Activated CD8-positive, alpha-beta memory T cell treated with anti-CD3 and anti-CD28 coated beads, Interleukin-2, amount 50 U/mL, for 24 hours (primary cell): ENCODE measurements at regions not wholly inside any gene's neighbourhood (a gene's known extent, or its start where the extent isn't known, plus 50 kb on each side); places are given as distances from the start of the nearest gene placed in this dataset.
"Not testable (repeated sequence)": the region's sequence is repeated elsewhere in the genome, so short reads cannot be mapped to it uniquely, and the experiment has no call there.

ENCODE experiments used
- DNase-seq: peaks from one replicate; pipeline ENCODE4 v3.0.0-alpha.2; 2020; ENCODE audit errors: extremely low read depth

DNA sequence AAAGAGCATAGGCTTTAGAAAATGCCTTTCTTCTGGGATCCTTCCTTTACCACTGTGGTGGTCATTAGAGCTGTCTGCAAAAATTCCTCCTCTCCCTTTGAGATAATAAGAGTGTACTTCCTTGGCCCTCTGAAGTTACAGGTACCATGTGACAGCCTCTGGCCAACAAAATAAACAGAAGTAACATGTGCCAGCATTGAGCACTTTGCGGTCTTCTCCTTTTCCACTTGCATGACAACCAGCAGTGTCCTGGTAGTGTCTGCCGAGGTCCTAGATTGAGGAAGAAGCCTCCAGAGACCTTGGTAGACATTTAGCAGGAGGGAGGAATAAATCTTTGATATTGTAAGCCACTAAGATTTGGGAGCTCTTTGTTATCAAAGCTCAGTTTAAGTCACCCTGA lies 87.5 kb upstream of the ARID1B start:
- no peak for DNase-seq

DNA sequence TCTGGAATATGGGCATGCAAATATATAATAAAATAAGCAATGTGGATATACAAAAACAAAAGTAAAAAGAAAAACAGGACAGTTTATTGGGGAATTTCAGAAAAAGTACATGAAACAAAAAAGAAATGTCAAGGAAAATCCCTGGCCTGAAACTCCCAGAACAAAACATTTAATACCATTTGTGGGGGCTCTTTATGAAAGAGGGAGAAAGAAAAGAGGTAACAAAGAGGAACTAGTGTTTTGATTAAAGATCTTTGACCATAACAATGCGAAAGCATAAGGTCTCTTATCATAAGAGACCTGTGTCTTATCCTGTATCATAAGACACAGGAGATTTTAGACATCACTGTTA lies 88.6 kb upstream of the ARID1B start:
- DNase-seq: no peak

DNA sequence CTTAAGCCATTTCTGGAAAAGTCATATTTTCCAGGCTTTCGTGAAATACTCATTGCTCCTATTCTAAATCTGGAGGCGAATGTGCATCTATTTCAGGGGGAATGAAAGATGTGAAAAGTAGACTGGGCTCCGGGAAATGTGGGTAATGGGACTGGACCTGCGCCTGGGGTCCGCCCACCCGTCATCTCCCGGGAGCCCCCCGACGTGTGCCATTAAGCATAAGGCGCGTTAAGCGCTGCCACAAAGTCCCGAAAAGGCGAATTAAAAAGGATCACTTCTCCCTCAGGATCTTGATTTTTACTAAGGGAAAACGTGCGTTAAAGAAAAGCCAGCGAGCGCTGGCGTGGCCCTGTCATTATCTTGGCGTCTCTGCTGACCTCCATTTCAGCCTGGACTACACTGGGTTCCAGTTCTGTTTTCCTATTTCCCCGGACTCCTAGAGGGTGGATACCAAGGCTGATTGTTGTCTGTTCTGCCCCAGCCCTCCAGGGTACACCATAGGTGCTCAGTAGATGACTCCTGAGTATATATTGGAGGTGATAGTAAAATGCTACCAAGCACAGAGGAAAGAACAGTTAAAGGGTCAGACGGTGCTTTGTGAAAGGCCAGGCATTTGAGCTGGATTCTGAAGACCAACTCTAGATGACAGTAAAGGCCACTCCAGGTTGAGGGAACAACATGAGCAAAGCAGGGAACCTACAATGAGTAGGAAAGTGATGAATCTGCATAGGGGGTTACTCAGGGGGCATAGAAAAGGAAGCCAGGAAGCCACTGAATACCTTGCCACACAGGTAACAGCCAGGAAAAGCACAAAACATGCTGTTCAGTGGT lies 89.2 kb upstream of the ARID1B start:
- DNase-seq: no peak

DNA sequence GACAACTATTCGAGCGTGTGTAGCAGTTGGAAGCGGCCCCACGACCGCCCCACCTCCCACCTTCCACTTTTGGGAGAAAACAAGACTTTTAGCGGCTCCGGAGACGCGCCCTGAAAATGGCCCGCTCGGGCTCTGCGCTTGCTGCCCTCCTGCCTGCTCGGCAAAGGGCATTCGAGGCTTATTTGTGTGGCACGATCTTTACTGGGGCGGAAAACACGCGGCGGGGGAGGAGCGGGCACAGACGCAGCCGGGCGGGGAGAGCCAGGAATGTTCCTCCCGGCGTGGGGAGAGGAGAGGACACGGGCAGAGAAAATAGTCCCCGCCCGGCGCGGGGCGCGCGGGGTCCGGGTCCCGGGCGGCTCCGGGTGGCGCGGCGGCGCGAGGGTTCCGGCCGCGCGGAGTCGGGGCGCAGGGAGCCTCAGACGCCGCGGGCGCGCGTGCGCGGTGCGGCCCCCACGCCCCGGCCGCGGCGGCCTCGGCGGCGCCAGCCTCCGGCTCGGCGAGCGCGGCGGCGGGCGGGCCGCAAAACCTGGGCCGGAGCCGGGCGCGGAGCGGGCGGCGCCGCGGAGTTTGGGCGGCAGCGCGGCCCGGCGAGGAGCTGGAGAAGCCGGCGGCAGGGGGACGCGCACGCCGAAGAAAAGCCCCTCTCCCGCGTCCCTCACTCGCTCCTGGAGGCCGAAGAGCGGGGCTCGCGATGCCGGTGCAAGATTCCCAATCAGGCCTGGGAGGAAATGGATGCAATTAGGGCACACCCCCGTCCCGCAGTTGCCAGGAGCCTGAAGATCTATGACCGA lies 90.0 kb upstream of the ARID1B start:
- peak; percentile 46 for DNase-seq

DNA sequence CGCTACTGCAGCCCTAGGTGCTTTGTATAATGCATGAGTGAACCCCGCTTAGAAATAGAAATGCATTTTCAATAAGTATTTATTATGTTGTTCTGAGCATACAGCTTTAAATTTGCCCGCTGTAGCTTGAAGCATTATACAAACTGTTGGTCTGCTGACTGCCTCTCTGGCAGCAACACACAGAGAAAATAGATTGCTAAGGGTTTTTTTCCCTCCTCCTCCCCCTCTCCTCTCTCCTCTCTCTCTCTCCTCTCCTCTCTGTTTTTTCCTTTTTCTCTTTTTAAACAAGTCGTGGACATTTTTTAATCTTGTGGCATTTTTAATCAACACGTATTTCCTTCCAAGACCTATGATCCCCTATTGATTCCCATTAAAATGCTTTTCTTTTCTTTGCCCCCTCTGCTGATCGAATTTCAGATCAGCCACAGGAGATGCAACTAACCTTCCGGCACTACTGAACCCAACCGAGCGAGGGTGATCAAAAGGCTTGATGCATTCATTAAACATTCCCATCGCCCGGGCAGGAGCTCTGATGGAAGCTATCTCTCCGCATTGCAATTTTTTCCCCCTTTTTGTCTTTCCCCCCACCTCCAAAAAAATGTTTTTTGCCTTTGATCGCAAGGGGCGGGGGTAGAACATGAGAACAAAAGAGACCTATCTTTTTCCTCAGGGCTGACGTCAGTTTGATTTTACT lies 90.7 kb upstream of the ARID1B start:
- no peak for DNase-seq

DNA sequence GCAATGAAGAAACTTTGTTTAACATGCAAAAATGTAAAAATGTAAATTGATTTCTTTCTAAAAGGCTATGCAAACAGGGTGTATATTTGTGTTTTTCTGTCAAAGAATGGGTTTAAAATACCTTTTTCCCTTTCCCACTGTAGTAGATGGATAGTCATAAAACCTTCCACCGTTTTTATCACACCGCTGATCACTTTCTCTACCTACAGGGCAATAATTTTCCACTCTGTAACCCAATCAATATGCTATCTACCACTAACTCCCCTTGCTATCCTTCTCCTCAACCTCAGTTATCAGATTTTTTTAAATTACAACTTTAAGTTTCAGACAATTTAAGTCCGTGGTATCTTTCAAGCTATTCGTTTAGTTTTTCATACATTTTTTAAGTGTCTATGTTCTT lies 91.4 kb upstream of the ARID1B start:
- DNase-seq: no peak

DNA sequence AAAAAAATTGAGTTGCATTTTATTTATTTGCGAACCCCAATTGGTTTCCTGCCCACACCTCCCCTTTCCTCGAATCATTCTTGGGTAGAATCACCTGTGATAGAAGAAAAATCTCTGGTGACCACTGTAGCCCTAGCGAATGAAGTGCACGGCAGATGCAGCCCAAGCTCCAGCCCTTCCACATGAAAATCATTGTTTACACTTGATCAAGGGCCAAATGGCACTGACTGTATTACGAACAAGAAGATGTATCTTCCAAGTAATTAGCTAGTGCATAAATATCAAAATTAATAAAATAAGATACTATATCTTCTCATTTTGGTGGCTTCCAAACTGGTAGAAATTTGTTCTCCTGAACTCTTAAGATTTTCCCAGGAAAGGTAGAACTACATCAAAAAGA lies 93.4 kb upstream of the ARID1B start:
- no peak for DNase-seq

GRCh38 chr6:156676721-156677120 lies 100.5 kb upstream of the ARID1B start:
- no peak for DNase-seq

- DNase-seq: no peak
Observed at GRCh38 chr6:156674197-156674596, 103.0 kb upstream of the ARID1B start.

GRCh38 chr6:156670097-156670496 lies 107.1 kb upstream of the ARID1B start:
- DNase-seq: not testable (repeated sequence)

DNA sequence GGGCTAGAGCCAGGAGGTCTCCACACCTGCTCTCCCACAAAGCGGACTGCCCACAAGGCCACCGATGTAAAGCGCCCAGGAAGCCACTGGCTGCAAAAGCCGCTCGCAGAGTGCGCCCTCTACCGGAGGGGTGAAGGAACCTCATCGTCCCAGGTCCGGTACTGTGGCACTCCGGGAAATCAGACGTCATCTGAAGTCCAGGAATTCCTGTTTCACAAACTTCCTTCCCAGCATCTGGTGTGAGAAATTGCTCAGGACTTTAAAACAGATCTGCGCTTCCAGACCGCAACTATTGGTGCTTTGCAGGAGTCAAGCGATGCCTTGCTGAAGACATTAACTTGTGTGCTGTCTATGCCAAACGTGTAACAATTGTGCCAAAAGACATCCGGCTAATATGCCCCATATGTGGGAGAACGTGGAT lies 115.1 kb upstream of the ARID1B start:
- no peak for DNase-seq

DNA sequence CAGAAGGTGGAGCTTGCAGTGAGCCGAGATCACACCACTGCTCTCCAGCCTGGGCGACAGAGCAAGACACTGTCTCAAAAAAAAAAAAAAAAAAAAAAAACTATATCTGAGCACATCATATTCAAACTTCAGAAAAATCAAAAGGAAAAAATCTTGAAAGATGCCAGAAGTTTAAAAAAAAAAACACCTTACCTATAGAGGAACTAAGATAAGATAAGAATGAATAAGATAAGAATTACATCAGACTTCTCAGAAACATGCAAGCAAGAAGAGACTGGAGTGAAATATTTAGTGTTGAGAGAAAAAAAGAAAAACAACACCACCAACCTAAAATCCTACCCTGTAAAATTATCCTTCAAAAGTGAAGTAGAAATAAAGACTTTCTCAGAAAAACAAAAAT lies 116.8 kb upstream of the ARID1B start:
- DNase-seq: no peak

- DNase-seq: no peak
Observed at GRCh38 chr6:156659822-156660198, 117.4 kb upstream of the ARID1B start.

DNA sequence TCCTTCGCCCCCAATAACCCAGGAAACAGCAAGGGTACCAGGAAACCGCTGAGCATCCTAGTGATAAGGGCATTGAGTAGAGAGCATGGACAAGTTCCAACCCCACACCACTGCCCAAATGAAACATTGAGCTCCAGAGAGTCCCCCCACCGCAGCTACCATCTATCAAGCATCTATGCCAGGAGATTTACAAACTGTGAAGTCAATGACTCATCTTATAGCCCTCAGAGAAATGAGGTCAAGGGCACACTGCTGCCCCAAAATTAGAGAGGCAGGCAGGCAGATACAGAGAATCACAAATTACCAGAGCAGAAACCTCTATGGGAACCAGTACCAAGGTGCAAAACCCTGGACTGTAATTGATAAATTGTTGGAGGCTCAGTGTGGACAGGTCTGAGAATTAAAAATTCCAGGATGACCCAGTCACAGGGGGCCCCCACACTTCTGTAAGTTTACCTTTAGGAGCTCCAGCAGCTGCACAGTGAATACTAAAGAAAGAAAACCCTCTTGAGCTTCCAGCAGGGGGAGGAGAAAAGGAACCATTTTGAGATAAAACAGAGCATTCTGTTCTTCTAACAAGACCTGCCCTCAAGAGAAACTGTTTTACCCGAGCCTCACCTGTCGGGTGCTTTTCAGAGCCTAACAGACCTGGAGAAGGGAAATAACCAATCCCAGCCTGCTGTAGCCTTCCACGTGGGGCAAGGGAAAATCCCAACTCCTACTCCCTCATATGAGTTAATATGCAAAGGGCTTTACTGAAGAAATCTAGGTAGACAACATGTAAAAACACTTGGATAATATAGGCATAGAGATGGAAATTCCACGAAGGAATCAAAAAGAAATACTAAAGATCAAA lies 118.0 kb upstream of the ARID1B start:
- no peak for DNase-seq

GRCh38 chr6:156658186-156658965 lies 118.8 kb upstream of the ARID1B start:
- no peak for DNase-seq

GRCh38 chr6:156657296-156657695 lies 119.9 kb upstream of the ARID1B start:
- no peak for DNase-seq

- no peak for DNase-seq
Observed at GRCh38 chr6:156654919-156655918, 122.0 kb upstream of the ARID1B start.

GRCh38 chr6:156652231-156652750 lies 124.9 kb upstream of the ARID1B start:
- DNase-seq: no peak

- no peak for DNase-seq
Observed at GRCh38 chr6:156651486-156651885, 125.7 kb upstream of the ARID1B start.
